HG03457 (cell line): ENCODE measurements at regions not wholly inside any gene's neighbourhood (a gene's known extent, or its start where the extent isn't known, plus 50 kb on each side); places are given as distances from the start of the nearest gene placed in this dataset.

Experiments used
- ATAC-seq: cut with Tn5 transposase; IDR thresholded peaks from one replicate; pipeline ENCODE4 v1.9.1; 2021; ENCODE audit warnings: moderate number of reproducible peaks; ENCODE audit not compliant: unreplicated experiment

DNA sequence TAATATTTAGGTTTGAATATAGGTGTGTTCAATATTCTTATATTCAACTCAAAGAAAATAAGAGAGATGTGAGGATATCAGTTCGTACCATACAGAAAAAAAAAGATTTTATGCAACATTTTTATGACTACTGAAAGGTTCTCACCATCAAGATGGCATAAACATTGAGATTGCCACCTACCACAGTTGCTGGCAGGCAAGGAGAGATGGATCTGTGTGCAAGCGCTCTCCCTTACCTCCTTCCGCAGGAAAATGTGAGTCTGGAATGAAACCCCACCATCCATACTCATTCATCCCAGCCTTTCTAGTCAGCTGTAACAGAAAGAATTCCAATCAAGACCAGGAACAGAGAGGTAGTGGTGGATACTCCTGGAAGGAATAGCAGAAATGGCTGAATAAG lies 376.9 kb downstream of the PPP3CA start:
- no peak for ATAC-seq

DNA sequence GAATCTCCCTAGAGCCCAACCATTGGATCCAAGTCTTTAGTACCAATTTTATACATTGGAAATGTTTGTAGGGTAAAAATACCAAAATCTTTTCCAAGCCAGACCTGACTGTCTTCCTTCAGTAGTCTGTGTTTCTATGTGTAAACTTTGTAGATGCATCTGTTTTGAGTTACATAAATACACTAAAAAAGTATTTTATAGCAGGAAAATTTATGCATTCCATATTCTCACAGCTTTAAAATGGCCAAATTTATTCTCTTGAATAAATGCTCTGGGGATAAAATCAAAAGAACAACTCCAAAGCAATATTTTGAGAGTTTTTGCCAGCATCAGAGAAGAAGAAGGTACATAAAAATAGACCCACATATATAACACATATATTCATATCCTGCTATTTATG lies 377.4 kb downstream of the PPP3CA start:
- ATAC-seq, result no peak

DNA sequence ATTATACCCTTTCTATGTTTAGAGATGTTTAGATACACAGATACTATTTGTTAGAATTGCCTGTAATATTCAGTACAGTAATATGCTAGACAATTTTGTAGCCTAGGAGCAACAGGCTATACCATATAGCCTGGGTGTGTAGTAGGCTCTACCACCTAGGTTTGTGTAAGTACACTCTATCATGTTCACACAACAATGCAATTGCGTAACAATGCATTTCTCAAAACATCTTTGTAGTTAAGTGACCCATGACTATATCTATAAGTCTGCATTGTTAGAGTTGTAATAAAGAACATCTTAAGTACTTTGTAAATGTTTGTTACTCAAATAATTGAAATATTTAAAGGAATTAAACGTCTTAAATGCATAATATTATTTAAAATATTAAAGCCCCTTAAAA lies 379.3 kb downstream of the PPP3CA start:
- no peak for ATAC-seq

DNA sequence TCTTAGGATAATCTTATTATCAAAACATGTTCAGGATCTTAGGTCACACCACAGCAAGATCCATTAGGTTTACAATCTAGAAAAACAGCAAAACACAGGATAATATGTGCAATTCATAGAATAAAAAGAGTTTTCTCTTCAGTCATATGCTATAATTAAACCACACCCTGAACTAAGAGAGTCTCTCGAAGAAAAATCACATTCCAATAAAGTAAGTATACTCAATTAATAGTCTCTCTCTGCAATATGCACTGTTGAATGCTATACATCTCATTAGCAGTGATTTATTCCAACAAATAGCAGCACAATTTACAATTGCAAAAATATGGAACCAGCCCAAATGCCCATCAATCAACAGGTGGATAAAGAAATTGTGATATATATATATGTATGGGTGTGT lies 383.7 kb downstream of the PPP3CA start:
- no peak for ATAC-seq

DNA sequence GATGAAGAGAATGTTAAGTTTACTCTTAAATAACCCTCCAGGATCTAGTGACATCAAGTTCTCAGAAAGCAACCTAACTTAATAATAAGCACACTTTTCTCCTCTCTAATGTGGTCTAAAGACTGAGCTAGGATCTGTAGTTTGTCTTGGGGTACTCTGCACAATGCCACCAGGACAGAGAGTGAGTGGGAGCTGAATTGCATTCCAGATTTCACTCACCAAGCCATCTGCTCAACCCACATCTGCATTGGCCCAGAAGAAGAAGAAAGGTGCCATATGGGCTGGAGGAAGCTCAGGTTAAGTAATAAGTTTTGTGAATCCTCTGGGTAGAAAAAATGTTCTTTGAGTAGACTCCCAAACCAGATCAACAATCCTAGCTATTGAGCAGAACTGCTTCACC lies 384.6 kb downstream of the PPP3CA start:
- ATAC-seq, result no peak

- no peak for ATAC-seq
These were observed 387.1 kb downstream of the PPP3CA start for GRCh38 chr4:100960232-100960631.

DNA sequence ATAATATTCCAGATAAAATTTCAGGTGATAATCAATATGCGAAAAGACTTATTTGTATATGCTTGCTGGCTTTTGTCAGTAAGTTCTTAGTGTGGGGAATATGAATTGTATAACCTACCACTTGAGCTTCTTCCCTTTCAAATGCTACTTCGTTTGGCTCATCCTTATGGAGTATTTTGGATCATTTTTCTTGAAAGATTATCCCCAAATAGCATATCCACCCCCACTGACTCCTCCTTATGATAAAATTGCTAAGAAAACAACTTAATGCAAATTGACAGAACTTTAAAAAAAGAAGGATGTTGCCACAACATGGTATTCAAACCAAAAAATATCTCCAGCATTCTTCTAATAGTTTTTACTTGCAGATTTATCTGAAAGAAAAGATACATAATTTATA lies 393.3 kb downstream of the PPP3CA start:
- no peak for ATAC-seq

DNA sequence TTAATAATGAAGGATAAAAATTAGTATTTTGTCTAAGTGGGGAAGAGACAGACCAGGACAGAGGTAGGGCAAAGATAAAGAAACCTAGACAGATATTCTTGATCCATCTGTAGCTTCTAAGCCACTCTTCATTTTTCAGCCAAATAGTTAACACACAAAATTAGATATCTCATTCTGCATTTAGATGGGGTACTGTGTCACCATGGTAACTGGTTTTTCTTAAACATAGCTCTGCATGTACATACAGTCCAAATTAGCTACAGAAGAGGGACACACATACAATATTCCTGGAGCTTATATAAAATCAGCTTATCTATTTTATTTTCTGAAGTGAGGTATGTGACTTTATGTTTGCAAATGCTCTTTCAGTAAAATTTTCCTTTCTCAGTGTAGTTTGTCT lies 393.7 kb downstream of the PPP3CA start:
- no peak for ATAC-seq

DNA sequence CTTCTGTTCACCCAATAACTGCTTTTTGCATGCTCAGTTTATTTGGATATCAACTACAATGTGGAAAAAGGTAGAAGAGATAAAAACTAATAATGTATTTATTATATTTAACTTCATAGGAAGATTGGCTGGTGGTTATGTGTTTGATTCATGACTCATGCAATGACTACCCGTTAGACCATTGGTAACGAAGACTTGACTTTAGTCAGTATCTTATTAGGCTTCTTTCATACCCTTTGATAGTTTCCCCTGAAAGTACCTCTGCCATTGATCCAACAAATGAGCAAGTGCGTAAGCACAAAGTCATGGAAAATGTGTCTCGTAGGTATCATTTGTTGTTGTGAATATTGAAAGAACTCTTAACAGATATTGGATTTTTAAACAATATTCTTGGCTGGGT lies 394.7 kb downstream of the PPP3CA start:
- no peak for ATAC-seq

- ATAC-seq, result no peak
These were observed 397.9 kb downstream of the PPP3CA start for GRCh38 chr4:100949350-100949935.

DNA sequence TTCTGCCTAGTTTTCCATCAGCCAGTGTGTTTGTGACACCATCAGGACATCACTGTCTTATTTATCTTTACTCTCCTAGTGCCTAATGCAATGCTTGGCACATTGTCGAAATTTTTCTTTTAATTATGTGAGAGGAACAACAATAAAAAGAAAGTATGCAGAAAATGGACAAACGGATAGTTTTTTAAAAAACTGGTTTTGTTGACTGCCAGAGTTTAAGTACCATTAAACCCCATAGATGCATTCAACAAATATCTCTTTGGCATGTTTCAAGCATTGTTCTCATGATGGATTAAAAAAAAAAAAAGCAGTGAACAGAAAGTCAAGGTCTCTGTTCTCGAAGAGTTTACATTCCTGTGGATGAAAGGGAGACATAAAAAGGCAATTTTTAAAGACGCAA lies 398.4 kb downstream of the PPP3CA start:
- ATAC-seq, result no peak

GRCh38 chr4:100945789-100946188 lies 401.5 kb downstream of the PPP3CA start:
- ATAC-seq, result no peak

DNA sequence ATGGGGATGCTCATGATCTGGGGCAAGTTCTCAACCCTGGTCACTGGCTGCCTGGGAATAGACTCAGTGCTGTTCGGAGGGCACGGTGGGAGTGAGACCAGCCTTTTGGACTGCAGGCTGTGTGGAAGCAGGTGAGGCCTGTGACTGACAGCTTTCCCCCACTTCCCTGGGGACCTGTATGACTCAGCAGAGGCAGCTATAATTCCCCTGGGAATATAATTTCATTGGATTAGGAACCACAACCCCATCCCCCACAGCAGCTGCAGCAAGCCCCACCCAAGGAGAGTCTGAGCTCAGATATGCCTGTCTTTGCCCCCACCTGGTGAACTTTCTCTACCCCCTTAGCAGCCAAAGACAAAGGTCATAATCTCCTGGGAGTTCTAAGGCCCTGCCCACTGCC lies 408.6 kb downstream of the PPP3CA start:
- ATAC-seq, result no peak

DNA sequence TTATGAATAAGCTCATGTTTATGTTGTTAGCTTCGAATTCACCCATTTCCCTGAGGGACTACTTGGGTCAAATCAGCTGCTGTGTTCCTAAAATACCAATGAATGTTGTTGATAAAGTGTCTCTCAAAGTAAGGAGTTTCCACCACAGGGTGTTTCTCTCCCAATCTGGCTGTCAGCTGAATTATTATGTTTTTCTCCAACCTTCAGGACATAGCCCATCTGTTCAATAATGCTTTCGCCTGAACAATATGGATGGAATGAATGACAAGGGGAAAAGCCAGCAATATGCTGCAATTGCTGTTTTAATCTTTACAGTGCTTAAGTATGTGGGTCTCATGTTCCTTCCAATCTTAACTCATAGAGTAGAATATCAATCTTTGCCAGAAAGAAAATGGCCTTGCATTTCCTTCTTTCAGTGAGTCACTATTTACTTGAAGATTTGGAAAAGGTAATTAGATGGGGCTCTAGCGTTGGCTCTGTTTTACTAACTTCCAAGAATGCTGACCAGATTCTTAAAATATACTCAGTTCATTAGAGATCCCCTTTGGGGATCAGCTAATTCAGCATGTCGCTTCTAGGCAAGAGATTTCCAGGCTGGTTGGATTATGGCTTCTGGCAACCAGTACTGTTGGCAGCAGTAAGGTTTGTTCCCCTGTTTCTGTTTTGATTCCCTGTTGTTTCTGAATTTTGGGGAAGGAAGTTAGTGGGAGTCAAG lies 410.5 kb downstream of the PPP3CA start:
- ATAC-seq, result no peak

- no peak for ATAC-seq
These were observed 412.2 kb downstream of the PPP3CA start for GRCh38 chr4:100935090-100935489.

DNA sequence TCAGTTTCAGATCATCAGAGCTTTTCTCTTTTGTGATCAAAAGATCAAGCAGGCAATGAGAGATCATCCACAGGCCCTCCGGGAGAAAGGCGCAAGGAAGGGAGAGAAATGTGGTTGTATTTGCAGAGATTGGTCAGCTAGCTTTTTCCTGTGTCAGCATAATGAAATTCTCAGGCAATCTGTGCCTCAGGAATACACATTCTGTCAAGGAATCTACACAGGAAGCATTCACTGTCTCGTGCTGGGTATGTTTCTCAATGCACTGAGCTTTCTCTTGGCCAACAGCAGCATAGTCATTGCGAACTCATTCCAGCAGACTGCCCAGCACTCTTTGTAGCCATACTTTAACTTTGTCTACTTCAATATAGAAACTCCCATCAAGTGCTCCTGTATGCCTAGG lies 413.7 kb downstream of the PPP3CA start:
- no peak for ATAC-seq

DNA sequence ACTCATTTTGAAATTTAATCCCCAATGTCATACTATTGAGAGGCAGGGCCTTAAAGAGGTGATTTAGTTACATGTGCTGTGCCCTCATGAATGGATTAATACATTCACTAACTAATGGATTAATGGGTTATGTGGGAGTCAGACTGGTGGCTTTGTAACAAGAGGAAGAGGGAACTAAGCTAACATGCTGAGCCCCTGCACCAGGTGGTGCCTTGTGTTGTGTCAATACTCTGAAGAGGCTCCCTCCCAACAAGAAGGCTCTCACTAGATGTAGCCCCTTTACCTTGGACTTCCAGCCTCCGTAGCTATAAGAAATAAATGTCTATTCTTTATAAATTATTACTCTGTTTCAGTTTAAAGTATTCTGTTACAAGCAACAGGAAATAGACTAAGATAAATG lies 411.9 kb upstream of the EMCN start:
- ATAC-seq, result no peak

- ATAC-seq, result no peak
These were observed 411.3 kb upstream of the EMCN start for GRCh38 chr4:100929135-100929534.

DNA sequence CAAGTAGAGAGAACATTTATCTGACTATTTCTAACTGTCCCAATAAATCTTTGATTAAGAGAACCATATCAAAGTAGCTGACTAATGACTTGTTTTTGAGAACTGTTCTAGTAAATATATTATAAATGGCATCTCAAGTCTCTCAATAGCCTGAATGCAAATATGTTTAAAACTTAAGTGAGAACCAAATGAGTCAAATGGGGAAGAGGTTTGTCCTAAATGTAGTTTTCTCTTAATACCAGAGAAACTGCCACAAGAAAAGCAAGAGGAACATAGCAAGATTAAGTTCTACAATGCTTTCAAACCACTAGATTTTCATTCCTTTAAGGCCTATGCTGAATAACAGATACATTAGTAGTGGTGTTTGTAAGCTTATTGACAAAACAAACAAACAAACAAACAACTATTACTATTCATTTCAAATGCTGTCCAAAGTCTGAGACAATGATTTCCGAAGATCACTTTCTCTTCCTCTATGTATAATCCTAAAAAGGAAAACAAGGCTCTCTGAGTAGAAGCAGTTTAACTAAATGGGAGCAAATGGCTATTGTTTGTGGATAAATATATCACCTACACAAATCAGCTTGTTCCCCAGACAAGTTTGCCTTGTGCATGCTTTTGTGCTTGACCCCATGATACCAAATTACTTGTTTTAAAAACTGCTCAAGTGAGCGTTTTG lies 408.4 kb upstream of the EMCN start:
- ATAC-seq, result no peak

- ATAC-seq, result no peak
These were observed 395.9 kb upstream of the EMCN start for GRCh38 chr4:100913685-100914084.

DNA sequence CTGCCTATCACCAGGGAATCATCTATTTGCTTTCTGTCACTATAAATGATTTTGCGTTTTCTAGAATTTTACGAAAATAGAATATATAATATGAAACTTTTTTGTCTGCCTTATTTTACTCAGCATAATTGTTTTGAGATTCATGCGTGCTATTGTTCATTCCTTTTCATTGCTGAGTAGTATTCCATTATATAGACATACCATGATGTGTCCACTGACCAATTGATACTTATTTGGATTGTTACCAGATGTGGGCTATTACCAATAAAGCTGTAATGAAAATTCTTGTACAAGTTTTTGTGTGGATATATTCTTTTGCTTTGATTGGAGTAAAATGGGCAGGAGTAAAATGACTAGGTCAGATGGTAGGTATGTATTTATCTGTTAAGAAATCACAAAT lies 390.7 kb upstream of the EMCN start:
- ATAC-seq, result no peak
